ENCODE measurements at regions not wholly inside any gene's neighbourhood (a gene's known extent, or its start where the extent isn't known, plus 50 kb on each side); places are given as distances from the start of the nearest gene placed in this dataset.
"Not testable (repeated sequence)": the region's sequence is repeated elsewhere in the genome, so short reads cannot be mapped to it uniquely, and the experiment has no call there.

DNA sequence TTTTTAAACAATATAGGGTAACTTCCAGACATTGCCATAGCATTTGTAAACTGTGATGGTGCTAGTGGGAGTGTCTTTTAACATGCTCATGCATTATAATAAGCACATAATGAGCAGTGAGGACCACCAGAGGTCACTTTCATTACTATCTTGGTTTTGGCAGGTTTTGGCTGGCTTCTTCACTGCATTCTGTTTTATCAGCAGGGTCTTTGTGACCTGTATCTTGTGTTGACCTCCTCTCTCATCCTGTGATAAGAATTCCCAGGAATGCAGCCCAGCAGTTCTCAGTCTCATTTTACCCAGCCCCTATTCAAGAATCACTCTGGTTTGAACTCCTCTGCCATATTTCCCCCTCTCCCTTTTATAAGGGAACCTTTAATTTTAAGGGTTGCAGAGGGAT lies 91.3 kb downstream of the ZNF467 start:
- no peak for DNase-seq (ENCODE audit: low read depth)

DNA sequence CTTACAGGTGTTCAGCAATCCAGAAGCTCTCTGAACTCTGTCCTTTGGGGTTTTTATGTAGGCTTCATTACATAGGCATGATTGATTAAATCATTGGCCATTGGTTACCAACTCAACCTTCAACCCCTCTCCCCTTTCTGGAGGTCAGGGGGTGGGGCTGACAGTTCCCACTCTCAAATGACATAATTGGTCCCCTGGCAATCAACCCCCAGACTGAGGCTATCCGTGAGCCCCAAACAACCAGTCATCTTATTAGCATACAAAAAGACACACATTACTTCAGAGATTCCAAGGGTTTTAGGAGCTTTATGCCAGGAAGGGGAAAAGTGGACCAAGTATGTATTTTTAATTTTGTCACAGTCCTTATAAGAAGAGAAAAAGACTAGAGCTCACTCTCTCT lies 92.1 kb downstream of the ZNF467 start:
- DNase-seq (ENCODE audit: low read depth), result no peak

DNA sequence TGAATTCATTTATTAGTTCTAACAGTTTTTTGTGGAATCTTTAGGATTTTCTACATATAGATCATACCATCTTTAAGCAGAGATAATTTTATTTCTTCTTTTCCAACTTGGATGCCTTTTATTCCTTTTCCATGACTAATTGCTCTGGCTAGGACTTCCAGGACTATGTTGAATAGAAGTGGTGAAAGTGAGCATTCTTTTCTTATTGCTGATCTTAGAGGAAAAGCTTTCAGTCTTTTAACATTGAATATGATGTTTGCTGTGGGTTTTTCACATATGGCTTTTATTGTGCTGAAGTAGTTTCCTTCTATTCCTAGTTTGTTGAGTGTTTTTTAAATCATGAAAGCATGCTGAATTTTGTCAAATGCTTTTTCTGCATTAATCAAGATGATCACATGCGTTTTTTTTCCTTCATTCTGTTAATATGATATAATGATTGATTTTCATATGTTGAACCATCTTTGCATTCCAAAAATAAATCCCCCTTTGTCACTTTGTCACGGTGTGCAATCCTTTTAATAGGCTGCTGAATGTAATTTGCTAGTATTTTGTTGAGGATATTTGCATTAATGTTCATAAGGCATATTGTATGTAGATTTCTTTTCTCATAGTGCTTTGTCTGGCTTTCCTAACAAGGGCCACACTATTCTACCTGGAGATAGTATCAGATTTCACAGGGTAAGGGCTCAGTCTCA lies 92.9 kb downstream of the ZNF467 start:
- DNase-seq (ENCODE audit: low read depth), result no peak

DNA sequence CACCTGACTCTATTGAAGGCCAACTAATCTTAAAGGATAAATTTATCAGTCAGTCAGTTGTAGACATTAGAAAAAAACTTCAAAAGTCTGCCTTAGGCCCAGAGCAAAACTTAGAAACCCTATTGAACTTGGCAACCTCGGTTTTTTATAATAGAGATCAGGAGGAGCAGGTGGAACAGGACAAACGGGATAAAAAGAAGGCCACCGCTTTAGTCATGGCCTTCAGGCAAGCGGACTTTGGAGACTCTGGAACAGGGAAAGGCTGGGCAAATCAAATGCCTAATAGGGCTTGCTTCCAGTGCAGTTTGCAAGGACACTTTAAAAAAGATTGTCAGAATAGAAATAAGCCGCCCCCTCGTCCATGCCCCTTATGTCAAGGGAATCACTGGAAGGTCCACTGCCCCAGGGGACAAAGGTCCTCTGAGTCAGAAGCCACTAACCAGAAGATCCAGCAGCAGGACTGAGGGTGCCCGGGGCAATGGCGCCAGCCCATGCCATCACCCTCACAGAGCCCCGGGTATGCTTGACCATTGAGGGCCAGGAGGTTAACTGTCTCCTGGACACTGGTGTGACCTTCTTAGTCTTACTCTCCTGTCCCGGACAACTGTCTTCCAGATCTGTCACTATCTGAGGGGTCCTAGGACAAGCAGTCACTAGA lies 98.5 kb downstream of the ZNF467 start:
- not testable (repeated sequence) for DNase-seq (ENCODE audit: low read depth)

DNA sequence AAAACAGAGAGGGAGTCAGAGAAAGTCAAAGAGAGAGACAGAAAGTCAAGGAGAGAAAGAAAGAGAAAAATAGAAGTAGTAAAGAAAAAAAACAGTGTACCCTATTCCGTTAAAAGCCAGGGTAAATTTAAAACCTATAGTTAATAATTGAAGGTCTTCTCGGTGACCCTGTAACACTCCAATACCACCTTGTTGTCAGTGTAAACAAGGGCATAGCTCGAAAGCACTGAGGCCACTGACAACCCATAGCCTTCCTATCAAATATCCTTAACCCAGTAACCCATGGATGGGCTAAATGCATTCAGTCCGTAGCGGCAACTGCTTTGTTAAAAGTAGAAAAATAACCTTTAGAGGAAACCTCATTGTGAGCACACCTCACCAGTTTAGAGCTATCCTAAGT lies 100.4 kb downstream of the ZNF467 start:
- DNase-seq (ENCODE audit: low read depth), result no peak

DNA sequence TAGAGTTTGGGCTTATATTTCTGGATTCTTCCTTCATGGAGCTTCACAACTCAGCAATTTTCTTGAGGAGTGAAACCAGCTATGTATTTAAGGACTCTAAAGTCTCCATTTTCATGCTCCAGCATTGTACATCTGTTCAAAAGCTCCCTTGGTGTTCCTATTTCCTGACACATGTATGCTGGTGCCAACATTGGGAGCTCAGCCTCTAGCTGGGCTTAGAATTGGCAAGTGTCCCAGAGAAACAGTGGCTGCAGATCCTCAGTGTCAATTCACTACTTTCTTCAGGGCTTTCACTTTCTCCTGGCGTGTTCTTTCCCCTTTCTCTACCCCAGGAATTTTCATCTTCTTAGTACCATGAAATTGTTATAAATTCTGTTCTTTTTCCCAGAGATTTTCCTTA lies 103.1 kb downstream of the ZNF467 start:
- DNase-seq (ENCODE audit: low read depth), result no peak

DNA sequence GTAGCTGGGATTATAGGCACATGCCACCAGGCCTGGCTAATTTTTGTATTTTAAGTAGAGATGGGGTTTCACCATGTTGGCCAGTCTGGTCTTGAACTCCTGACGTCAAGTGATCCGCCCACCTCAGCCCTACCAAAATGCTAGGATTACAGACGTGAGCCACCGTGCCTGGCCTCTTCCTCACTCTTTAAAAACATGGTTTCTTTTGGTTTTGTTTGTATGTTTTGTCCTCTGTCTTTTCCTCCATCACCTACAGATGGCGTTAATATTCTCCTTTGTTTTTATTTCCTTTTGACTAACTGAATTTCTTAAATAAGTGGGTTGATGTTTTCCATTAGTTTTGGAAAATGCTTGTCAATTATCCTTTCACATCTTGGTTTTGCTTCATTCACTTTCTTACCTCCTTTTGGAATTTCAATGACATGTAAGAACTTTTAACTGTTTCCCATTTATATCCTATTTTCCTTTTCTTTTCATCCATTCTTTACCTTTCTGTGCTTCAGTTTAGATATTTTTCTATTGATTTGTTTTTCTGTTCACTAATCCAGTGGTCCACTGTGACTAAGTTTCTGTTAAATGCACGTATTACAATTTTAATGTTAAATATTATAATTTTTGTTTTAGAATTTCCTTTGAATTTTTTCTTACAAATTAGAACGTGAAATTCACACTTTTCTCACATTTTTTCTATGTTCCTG lies 104.1 kb downstream of the ZNF467 start:
- DNase-seq (ENCODE audit: low read depth), result no peak

DNA sequence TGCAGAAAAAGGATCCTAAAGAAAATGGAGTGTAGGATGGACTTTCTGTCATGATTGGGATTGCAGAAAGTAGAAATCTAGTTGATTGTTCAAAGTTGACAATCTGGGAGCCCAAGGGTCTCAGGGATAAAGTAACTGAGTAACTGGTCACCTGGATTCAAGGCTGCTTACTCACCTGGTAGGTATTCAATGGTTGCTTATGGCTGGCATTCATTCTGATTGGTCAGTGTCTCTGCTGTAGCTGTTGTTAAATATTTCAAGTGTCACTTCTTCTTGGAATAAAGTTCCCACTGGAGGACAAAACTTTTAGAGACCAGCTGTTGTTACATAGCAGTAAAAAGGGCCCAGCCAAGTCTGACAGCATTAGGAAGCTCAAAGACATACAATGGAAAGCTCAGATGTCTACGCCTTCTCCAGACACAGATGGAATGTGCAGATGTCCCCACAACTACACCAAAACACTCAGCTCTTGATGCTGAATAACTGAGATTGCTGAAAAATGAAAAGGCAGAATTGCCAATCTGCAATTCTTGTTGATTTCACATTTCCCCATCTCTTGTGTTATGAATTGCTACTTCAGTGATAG lies 106.9 kb downstream of the ZNF467 start:
- DNase-seq (ENCODE audit: low read depth), result no peak

DNA sequence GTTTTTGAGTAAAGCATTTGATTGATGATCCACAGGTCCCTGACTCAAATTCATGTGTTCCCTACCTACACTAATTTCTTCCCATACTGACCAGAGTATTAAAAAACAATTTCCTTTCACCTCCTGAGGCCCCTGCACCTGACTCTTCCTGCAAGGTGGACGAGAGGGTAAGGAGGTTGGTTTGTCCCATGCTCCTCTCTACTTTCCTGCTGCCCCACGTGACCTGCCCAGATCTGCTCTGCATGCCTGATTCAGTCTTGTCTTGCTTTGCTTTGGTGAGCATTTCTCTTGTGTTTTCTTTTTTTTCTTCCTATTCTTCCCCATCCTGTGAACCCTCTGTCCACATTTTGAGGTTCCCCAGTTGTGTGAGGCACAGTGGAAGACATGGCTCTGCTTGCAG lies 107.8 kb downstream of the ZNF467 start:
- DNase-seq (ENCODE audit: low read depth), result not testable (repeated sequence)

DNA sequence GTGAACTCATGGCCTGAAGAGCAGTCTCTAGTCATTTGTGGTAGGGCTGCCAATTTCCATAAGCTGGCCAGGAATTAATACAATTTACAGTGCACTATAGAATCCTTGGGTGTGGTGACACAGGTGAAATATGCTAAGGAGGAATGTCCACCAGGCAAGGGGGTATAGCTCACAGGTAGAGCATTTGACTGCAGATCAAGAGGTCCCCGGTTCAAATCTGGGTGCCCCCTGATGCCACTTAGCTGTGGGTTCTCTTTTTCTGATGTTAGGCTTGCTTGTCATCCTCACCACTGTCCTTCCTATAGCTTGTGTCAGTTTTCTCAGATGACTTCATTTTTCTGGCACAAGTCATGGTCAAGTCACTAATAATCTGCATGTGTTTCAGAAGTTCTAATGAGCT lies 108.7 kb downstream of the ZNF467 start:
- DNase-seq (ENCODE audit: low read depth), result no peak

DNA sequence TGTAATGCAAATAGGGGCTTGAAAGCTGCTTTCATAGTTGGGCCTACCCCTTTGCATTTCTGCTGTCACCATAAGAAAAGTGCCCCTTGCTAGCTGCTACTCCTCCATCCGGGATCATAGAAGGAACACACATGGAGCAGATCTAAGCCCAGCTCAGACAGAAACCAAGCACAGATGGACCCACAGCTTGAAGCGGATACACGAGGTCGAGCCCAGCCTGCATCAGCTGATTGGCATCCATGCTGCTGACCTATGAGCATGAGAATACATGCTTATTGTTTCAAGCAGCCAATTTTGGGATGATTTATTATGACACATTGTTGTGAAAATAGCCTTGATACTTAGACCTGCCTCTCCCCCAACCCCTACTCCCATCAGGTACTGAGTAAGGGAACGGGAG lies 109.2 kb downstream of the ZNF467 start:
- DNase-seq (ENCODE audit: low read depth), result no peak

DNA sequence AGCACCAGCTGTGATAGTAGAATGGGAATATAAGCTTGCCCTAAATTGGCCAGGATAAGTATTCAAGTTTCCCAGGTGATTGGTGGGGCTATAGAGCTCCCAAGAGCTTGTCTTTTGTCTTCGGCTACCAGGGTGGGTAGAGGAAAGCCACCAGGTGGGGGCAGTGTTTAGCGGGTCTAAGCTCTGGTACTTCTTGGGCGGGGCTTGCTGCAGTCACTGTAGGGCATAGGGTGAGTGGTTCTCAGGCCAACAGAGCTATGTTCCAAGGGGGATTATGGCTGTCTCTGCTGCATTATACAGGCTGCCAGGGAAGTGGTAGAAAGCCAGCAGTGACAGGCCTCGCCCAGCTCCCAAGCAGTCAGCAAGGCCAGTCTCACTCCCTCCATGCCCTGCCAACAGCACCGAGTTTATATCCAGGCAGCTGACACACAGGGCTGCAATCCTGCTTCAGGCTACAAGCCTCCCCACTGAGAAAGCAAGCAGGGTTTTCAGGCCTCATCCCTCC lies 110.7 kb downstream of the ZNF467 start:
- no peak for DNase-seq (ENCODE audit: low read depth)

DNA sequence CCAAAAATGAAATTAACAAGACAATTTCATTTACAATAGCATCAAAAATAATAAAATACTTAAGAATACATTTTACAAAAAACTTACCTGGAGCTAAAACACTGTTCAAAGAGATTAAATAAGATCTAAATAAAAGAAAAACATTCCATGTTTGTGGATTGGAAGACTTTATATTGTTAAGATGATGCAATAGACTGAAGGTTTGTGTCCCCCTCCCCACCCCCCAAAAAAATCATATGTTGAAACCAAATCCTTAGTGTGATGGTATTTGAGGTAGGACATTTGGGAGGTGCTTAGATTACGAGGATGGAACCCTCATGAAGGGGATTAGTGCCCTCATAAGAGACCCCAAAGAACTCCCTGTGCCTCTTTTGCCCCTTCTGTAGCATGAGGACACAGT lies 117.6 kb downstream of the ZNF467 start:
- DNase-seq (ENCODE audit: low read depth), result no peak

DNA sequence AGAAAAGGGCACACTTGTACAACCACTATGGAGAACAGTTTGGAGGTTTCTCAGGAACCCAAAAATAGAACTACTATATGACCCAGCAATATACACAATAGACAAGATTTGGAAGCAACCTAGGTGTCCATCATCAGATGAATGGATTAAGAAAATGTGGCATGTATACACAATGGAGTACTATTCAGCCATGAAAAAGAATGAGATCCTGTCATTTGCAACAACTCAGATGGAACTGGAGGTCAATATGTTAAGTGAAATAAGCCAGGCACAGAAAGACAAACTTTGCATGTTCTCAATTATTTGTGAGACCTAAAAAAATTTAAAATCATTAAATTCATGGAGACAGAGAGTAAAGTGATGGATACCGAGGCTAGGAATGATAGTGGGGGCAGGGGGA lies 118.8 kb downstream of the ZNF467 start:
- DNase-seq (ENCODE audit: low read depth), result no peak

DNA sequence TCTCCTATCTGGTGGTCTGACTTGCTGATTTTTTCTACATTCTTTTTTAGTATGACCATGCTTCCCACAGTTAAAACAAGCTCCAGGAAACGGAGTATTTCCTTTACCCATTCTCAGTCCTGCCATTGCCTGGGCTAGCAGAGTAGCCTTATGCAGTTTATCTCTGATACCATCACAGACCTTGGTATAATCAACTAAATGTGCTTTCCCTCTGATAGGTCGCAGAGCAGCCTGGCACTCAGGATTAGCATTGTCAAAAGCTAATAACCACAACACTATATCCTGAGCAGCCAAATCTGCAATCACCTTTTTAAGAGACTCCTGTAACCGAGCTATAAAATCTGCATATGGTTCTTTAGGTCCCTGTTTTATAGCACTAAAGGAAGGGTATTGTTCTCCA lies 123.2 kb downstream of the ZNF467 start:
- not testable (repeated sequence) for DNase-seq (ENCODE audit: low read depth)

DNA sequence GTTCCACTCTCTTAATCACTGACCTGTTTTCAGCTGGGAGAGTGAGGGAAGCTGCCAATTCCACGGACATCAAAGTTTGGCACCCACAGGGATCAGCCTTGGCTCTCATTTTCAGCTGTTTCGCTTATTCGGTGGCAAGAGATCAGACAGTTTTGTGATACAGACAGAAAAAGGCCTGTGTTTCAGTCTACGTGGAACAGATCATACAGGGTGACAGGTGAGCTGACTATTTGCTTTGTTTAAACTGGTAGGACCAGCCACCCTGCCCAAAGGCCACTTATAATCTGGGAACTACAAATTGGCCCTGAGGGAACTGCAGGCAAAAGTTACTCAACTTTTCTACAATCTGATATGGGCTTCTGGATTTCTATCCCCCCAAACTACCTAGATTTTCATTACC lies 128.6 kb downstream of the ZNF467 start:
- no peak for DNase-seq (ENCODE audit: low read depth)

DNA sequence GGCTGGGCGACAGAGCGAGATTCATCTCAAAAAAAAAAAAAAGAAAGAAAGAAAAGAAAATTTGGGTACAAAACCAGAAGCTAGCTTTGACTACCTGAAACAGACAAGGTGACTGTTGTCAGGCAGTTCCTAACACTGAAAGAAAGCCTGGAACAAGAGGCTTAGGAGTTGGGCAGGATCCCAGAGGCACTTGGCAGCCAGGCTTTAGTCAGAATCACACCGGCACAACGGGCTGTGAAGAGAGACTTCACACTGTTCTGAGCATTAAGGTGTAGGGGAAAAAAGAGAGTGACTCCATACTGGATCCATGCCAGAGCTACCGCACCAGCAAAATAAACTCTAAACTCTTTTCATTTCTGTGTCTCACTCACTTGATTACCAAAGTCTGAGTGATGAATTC lies 130.8 kb downstream of the ZNF467 start:
- DNase-seq (ENCODE audit: low read depth), result no peak

DNA sequence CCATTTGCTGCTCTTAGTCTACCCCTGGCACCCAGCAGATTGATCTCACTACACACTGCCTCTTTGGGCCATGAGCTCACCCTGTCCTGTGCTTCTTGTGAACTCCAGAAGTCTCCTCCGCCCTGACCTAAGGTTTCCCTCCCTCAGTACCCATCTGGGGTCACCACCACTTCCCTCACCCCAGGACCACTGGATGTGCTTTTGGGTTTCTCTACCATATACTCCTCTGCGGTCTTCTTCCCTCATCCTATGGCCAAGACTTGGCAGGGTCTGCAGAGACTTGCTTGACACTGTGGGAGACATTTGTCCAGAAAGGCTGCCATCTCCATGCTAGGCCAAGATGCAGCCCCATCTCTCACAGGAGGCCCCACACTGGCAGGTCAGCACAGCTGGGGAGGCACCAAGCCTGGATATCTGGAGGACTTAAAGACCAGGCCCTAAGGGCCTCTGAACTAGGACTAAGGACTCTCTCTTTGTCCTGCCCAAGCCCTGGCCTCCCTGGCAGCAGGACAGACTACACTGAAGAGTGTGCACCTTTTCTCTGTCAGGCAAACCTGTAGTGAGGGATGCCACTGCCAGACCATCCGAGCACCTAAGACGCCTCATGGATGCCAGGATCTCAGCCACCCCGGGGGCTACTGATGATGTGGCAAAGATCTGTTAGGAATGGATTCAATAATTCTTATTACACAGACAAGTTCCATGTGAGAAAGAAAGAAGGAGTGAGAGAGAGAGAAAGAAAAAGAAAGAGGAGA lies 134.6 kb downstream of the ZNF467 start:
- DNase-seq (ENCODE audit: low read depth), result no peak

DNA sequence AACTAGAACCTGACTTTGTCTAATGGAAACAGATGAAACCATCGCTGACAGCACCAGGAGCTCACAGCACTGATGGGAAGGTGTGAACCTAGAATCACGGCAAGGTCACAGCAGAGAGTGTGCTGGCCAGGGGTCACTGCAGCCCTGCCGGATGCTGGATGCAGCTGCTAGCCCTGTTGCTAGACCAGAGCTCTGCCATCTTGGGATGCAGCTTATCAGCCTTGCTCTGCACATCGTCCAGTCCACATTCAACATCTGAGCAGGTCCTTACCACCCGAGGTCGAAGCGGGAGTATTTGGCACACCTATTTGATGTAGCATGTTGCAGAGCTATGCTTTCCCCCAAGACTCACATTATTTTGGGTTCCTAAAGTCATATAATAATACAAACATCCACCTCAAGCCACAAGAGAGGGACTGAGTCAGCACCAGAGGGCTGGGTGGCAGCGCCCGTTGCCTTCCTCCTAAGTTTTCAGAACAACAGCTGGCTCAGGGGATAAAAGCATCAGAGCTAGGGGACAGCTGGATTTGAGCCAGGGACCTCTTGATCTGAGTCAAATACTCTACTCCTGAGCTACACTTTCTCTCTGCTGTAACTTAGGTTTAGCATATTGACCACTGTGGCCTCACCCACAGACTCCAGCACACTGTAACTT lies 135.3 kb downstream of the ZNF467 start:
- DNase-seq (ENCODE audit: low read depth), result no peak

DNA sequence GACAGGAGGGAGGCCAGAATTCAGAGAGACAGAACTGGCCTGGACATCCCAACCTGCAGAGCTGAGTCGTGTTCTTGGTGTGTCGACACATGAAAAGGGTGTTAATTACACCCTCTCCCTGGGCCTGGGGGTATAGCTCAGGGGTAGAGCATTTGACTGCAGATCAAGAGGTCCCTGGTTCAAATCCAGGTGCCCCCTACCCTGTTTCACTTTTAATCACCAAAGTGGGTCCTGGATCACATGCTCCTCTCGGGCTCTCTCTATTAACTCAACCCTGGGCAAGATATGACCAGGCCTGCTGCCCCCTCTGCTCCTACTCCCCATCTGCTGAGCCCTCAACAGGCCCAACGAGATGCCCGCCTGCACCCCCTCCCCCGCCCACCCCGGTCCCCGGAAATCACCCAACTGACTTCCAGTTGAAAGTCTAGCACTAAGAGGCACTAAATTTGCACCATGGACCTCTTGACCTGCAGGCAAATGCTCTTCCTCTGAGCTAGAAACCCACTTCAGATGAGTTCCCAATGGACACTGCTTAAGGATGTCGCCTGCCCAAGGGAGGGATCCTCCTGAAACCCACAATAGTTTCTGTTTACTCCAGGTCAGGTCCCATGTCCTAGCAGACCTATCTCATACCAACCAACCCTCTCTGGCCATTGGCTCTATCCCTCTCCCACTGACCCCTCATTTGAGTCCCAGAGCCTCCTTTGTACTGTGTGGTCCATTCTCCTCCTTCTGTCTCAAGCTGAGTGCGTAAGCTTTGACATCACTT lies 137.6 kb downstream of the ZNF467 start:
- DNase-seq (ENCODE audit: low read depth), result no peak
